ENCODE measurements at regions not wholly inside any gene's neighbourhood (a gene's known extent, or its start where the extent isn't known, plus 50 kb on each side); places are given as distances from the start of the nearest gene placed in this dataset.

GRCh38 chr10:2300231-2300630 lies 562.9 kb upstream of the ADARB2 start:
- DNase-seq, result no peak

DNA sequence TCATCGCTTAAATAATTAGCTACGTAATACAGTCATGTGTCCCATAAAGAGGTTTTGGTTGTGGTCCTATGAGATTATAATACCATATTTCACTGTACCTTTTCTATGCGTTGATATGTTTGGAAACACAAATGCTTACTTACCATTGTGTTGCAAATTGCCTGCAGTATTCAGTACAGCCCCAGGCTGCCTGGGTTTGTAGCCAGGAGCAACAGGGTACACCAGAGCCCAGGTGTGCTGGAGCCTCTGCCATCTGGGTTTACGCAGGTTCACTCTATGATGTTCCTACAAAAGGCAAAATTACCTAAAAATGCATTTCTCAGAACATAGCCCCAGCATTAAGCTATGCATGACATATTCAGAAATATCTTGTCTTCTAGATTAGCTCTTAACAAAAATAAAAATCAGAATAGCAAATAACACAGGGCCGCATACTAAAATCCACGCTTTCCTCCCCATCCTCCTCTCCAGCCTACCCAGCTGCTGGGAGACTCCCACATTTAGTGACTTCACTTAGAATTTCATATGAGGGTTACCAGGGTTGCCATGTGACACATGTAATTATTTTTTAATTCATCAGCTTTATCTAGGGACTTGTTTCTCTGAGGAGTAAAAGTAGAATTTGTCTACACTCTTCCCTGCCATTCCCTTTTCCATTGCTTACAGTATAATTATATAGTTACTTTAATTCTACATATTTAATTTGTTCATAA lies 559.0 kb upstream of the ADARB2 start:
- no peak for DNase-seq

- no peak for DNase-seq
Observed at GRCh38 chr10:2294739-2295138, 557.4 kb upstream of the ADARB2 start.

- no peak for DNase-seq
Observed at GRCh38 chr10:2284071-2284470, 546.7 kb upstream of the ADARB2 start.

DNA sequence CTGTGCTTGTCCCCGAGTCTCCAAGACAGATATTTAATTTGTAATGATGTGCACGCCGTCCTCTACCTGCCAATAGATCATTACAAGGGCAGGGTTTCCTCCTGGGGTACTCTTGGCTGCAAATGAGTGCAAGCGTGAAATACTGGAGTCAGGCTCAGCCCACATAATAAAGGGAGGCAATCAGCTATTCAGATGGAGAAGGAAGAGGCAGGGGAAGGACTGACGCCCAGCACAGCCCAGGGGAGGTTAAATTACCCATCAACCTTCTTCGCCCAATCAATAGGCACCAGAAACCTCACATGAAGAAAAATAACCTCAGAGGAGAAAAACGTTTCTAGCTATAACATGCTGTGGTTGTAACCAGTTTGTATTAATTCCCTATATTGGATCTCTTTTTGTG lies 544.9 kb upstream of the ADARB2 start:
- DNase-seq, result no peak

GRCh38 chr10:2280713-2281300 lies 543.5 kb upstream of the ADARB2 start:
- no peak for DNase-seq

- DNase-seq, result no peak
Observed at GRCh38 chr10:2279711-2280110, 542.4 kb upstream of the ADARB2 start.

DNA sequence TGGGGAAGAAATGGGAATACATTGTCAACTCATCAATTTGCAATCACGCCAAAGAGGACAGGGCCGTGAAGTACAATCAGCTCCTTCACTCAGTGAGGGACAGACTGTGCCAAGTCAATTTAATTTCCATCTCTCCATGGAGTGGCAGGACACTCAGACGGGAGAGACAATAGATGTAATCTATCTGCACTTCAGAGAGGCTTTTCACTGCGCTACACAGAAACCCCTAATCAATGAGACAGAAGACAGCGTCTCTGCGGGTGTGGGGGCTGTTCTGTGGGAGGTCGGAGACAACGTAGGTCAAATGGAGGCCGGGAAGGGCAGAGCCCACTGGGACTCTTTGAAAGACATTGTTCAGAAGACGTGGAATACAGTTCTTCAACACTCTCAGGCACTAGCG lies 541.0 kb upstream of the ADARB2 start:
- no peak for DNase-seq

- no peak for DNase-seq
Observed at GRCh38 chr10:2263561-2263960, 526.2 kb upstream of the ADARB2 start.

- DNase-seq, result no peak
Observed at GRCh38 chr10:2262878-2263277, 525.6 kb upstream of the ADARB2 start.

GRCh38 chr10:2262333-2262732 lies 525.0 kb upstream of the ADARB2 start:
- no peak for DNase-seq

GRCh38 chr10:2256241-2256640 lies 518.9 kb upstream of the ADARB2 start:
- DNase-seq, result no peak

GRCh38 chr10:2252096-2252495 lies 514.8 kb upstream of the ADARB2 start:
- no peak for DNase-seq

DNA sequence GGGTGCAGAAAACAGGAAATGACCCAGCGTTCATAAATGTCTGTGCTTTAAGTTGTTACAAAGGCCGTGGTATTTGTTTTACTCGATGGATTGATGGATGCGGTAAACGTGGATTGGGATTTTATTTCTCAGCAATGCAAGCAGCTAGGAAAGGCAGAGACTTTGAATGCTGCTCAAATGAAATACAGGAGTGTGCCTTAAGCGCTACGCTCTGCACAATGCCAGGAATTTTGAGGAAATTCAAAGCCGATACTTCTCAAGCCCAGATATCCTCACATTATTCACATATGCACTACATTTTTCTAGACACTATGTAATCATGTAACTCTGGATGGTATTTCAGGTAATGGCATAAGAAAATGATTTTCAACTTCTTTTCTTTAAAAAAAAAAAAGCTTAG lies 514.3 kb upstream of the ADARB2 start:
- DNase-seq, result no peak

DNA sequence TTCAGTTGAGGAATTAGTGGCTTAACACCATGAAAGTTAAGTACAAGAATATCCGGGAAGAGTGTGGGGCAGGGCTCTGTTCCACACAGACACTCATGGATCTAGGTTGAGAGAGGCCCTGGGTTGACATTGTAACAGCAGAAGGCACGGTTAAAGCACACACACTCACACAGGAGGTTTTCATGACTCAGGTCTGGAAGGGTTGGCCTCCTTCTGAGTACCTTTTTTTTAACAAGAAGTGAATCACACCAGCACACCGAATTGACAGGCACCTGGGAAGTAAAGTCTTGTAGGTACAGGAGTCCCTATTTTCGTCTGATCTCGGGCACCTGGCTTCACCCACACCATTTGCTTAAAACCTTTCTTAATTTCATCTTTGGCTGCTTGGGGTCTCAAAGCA lies 509.4 kb upstream of the ADARB2 start:
- no peak for DNase-seq

GRCh38 chr10:2245580-2245979 lies 508.3 kb upstream of the ADARB2 start:
- DNase-seq, result no peak

DNA sequence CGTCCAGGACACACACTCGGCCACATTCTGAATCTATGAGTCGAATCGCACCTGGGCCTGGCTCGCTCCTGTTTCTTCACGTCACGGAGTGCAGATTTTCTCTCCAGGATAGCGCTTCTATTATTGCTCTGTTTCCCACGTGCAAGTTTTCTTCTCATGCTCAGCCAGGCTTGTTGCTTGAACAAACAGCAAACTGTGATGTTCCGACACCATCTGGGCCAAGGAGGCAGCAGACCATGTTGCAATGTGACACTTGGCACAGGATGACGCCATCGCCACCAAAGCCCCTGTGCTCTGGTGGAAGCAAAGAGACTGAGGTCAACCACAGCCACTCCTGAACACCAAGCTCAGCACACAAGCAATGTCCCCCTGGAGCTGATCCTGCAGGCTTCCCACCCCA lies 507.1 kb upstream of the ADARB2 start:
- DNase-seq, result no peak

- no peak for DNase-seq
Observed at GRCh38 chr10:2236876-2237275, 499.6 kb upstream of the ADARB2 start.

- no peak for DNase-seq
Observed at GRCh38 chr10:2232479-2232878, 495.2 kb upstream of the ADARB2 start.

GRCh38 chr10:2230478-2230877 lies 493.2 kb upstream of the ADARB2 start:
- DNase-seq, result no peak

DNA sequence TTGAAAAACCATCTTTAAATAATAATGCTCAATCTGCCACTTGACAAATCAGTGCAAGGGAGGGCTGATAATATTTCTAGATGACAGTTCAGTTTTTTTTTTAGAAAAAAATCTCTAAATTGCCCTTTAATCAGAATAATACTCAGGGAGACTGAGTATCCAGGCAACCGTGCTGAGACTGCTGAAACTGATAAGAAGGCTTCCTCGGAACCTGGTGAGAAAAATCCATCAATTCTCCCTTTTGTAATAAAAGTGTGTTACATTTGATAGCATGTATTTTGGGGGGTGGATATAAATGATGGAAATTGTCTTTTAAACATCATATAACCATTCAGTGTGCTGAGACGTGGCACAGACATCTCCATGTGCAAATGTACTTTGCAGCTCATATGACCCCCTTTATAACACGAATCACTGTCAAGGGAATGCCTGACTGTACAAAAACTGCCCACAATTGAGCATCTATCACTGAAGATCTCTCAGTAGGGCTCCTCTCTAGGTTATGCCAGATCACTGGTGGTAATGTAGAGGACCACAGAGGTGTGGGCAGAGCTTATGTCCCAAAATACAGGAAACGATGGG lies 491.1 kb upstream of the ADARB2 start:
- DNase-seq, result no peak

DNA sequence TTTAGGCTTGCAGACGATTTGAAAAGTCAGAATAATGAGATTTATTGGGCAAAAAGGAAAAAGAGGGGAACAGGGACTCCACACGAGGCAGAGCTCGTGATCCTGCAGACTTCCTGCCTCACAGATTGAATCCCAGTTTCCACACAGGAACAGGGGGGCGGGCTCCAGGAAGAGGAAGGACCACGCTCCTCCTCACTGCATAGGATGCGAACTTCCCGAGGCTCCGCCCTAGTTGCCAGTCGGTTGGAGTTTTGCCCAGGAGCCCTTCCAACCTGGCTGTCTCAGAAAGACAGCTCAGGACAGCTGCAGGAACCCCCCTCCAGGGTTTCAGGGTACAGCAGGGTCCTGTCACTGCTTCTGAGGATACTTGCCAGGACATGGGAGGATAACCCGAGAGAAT lies 488.3 kb upstream of the ADARB2 start:
- DNase-seq, result no peak

- DNase-seq, result no peak
Observed at GRCh38 chr10:2223548-2224320, 486.4 kb upstream of the ADARB2 start.

DNA sequence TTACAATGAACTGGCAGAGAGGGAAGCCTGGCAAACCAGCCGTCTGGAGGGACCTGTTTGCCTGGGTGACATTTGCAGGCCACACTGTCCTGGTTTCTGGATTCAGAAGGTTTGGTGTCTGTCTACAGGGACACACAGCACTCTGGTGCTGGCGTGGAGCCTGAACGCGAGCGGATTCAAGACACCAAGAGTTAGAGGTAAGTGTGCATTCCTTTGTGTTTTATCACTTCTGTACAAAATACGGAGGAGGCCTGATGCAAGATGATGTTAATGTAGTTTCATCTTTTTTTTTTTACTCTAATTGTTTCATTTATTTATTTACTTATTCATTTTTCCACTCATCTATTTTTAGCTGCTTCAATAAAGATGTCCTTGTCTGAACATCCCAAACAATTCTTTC lies 485.3 kb upstream of the ADARB2 start:
- no peak for DNase-seq
